Astrocyte of the cerebellum (primary cell): ENCODE measurements at regions not wholly inside any gene's neighbourhood (a gene's known extent, or its start where the extent isn't known, plus 50 kb on each side); places are given as distances from the start of the nearest gene placed in this dataset.
"Not testable (repeated sequence)": the region's sequence is repeated elsewhere in the genome, so short reads cannot be mapped to it uniquely, and the experiment has no call there.

Source experiments
- DNase-seq: peaks from one replicate; pipeline ENCODE4 v3.0.0-alpha.2; 2011; ENCODE audit warnings: low read depth
- H3K4me3 ChIP-seq: 2 replicates; pipeline ENCODE4 v1.5.1; 2011; ENCODE audit warnings: mild to moderate bottlenecking, low read depth, low read length, moderate library complexity
- CTCF ChIP-seq: IDR thresholded peaks from 2 replicates; pipeline ENCODE4 v1.5.1; 2012; ENCODE audit warnings: low read length, low read depth, moderate library complexity, mild to moderate bottlenecking; ENCODE audit errors: missing control alignments
- in situ Hi-C: cut with HindIII; loops from 2 replicates; pipeline ENCODE4 v1.10.0; 2017; ENCODE audit warnings: low sequenced_read_pairs

DNA sequence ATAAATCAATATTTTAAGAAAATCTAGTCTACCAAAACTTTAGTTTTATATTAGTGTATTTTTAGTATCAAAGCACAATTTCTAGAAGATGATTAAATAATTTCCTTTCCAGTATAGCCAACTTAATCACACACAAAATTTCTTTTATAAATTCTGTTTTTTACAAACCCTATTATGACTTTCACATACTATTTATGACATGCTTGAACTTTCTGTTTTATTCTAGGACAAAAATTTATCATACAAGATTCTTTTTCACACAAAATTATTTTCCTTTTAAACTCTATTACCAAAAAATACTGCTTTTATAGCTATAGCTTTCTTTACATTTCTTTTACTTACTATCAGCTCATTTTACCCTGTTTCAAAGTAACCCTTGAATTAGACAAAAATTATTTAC lies 149.5 kb downstream of the OR13H1 start:
- DNase-seq = no peak
- no peak for TF ChIP-seq CTCF
- in situ Hi-C loops = no loop called here
- H3K4me3 ChIP-seq = no peak overlapping the region

DNA sequence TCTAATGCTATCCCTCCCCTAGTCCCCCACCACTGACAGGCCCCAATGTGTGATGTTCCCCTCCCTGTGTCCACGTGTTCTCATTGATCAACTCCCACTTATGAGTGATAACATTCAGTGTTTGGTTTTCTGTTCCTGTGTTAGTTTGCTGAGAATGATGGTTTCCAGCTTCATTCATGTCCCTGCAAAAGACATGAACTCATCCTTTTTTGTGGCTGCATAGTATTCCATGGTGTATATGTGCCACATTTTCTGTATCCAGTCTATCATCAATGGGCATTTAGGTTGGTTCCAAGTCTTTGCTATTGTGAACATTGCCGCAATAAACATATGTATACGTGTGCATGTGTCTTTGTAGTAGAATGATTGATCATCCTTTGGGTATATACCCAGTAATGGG lies 153.1 kb downstream of the OR13H1 start:
- in situ Hi-C loops, H3K4me3 ChIP-seq, DNase-seq: not testable (repeated sequence)

DNA sequence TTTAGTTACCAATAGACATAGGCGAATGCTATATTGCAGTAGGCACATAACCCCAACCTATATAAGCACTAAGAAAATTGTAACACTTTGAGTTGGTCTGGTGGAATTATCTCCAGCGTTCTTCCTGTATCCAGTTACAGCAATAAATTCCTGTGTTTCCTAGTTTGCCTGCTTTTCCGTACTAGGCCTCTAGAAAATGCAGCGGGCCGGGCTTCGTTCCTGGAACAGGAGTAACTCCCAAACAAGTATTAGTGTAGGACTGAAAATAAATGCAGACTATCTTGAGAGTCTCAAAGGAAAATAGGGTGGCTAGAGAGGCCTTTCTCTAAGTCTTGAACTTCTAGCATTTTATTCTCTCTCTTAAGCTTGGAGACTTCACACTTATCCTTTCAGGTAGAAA lies 159.8 kb downstream of the OR13H1 start:
- DNase-seq = no peak
- no peak overlapping the region for H3K4me3 ChIP-seq
- in situ Hi-C loops = no loop called here
- TF ChIP-seq CTCF = no peak

DNA sequence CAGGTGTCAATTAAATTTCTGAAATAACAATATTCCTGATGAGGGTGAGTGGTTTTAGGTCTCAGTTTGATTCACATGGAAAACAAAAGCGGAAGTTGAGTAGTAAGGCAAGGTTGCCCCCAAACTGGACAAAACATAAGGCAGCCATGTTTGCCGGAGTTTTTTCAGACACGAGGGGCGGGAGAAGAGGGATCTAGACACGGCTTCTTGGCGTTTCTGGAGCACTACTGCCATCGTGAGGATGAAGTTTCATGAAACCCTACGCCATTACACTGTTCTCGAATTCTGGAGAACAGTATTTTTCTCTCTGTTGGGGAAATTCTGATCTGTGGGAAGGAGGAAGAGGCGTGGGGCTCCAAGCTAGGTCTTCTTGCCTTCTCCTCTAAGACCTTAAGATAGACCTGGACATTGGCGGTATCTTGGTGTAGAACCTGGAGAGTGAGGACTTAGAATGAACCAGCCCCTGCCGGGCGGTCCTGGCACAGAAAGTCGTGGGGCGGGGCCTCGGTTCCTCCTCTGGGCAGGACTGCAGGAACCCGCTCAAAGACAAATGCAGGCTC lies 160.3 kb downstream of the OR13H1 start:
- in situ Hi-C loops = no loop called here
- peak; percentile 83 for DNase-seq
- TF ChIP-seq CTCF = peak; percentile 31
- H3K4me3 ChIP-seq = peak overlapping the region; percentile 48

DNA sequence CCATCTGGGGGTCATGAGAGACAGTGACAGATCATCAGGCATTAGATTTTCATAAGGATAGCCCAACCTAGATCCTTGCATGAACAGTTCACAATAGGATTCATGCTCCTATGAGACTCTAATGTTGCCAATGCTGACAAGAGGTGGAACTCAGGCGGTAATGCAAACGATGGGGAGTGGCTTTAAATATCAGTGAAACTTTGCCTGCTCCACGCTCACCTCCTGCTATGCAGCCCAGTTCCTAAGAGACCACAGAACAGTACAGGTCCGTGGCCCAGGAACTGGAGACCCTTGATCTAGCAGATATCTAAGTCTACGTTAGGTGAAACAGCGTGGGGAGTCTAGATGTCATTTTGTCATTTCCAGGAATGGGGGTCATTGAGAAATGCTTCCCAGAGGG lies 165.7 kb downstream of the OR13H1 start:
- DNase-seq = no peak
- no peak for TF ChIP-seq CTCF
- no peak overlapping the region for H3K4me3 ChIP-seq
- in situ Hi-C loops = no loop called here

- no peak for TF ChIP-seq CTCF
- in situ Hi-C loops = no loop called here
- DNase-seq = no peak
- peak overlapping the region; percentile 21 for H3K4me3 ChIP-seq
These were observed 167.6 kb downstream of the OR13H1 start for GRCh38 chrX:131711478-131711867.

GRCh38 chrX:131723646-131724045 lies 179.8 kb downstream of the OR13H1 start:
- no peak for DNase-seq
- no peak overlapping the region for H3K4me3 ChIP-seq
- no peak for TF ChIP-seq CTCF
- in situ Hi-C loops = no loop called here
